GM23338 (cell line): ENCODE measurements at regions not wholly inside any gene's neighbourhood (a gene's known extent, or its start where the extent isn't known, plus 50 kb on each side); places are given as distances from the start of the nearest gene placed in this dataset.

Source experiments
- CREB1 ChIP-seq: fragments of 250-450 bp; sonication (Bioruptor Pico); IDR thresholded peaks from 2 replicates; pipeline ENCODE4 v1.5.0; 2020; ENCODE audit warnings: low read depth, mild to moderate bottlenecking, moderate library complexity
- EZH2phosphoT487 ChIP-seq: fragments of 200-600 bp; sonication (generic); IDR thresholded peaks from one replicate; pipeline ENCODE4 v1.8.1; 2018; ENCODE audit warnings: antibody characterized with exemption; ENCODE audit not compliant: unreplicated experiment
- TF ChIP-seq, protein P1 (sequence below), 2 experiments: fragments of 200-600 bp in 1 of 2; sonication (generic) in 1 of 2; conservative IDR thresholded peaks; 2 replicates each; pipeline versions ENCODE4 v1.5.1 to v1.6.1; 2016 to 2017; ENCODE audit warnings: antibody characterized with exemption in 2 of 2, low read depth in 2 of 2, mild to moderate bottlenecking in 2 of 2, moderate library complexity in 1 of 2

DNA sequence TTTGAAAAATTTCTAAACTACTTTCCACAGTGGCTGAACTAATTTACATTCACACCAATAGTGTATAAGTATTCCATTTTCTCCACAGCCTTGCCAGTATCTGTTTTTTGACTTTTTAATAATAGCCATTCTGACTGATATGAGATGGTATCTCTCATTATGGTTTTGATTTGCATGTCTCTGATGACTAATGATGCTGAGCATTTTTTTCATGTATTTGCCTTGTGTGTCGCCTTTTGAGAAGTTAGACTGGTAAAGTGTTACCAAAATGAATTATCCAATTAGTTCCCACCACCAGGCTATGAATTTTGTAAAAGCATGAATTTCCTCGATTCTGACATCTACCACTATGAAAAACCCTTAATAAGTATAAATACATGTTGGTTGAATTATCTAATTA is 242.2 kb upstream of the GK2 start:
- TF ChIP-seq, protein P1, sequence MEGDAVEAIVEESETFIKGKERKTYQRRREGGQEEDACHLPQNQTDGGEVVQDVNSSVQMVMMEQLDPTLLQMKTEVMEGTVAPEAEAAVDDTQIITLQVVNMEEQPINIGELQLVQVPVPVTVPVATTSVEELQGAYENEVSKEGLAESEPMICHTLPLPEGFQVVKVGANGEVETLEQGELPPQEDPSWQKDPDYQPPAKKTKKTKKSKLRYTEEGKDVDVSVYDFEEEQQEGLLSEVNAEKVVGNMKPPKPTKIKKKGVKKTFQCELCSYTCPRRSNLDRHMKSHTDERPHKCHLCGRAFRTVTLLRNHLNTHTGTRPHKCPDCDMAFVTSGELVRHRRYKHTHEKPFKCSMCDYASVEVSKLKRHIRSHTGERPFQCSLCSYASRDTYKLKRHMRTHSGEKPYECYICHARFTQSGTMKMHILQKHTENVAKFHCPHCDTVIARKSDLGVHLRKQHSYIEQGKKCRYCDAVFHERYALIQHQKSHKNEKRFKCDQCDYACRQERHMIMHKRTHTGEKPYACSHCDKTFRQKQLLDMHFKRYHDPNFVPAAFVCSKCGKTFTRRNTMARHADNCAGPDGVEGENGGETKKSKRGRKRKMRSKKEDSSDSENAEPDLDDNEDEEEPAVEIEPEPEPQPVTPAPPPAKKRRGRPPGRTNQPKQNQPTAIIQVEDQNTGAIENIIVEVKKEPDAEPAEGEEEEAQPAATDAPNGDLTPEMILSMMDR (conservative IDR thresholded peaks at IDR 0.05; ENCODE audit: low read depth in 2 of 2) = no peak
- no peak for TF ChIP-seq EZH2phosphoT487
- TF ChIP-seq CREB1 (CRISPR knock-in tag) = no peak
